Tibial artery (tissue), 4 donors: ENCODE measurements at regions not wholly inside any gene's neighbourhood (a gene's known extent, or its start where the extent isn't known, plus 50 kb on each side); places are given as distances from the start of the nearest gene placed in this dataset.

Source experiments
- DNase-seq, 2 donors: peaks; one replicate each; pipeline ENCODE4 v3.0.0-alpha.2; 2019
- H3K27ac ChIP-seq, 2 donors: fragments of 200-600 bp; sonication (generic) in 1 of 2; 1 replicate in 1 of 2; 2 replicates in 1 of 2; pipeline ENCODE4 v1.5.1; 2018 to 2019; ENCODE audit warnings: mild to moderate bottlenecking in 1 of 2
- H3K27me3 ChIP-seq, 2 donors: fragments of 200-600 bp; sonication (generic) in 1 of 2; one replicate each; pipeline versions ENCODE4 v1.5.1 to v1.6.0; 2016 to 2019
- H3K36me3 ChIP-seq, 3 donors: fragments of 200-600 bp; sonication (generic) in 2 of 3; one replicate each; pipeline ENCODE4 v1.5.1; 2016 to 2019; ENCODE audit warnings: mild to moderate bottlenecking in 2 of 3
- H3K4me1 ChIP-seq, 4 donors: fragments of 200-600 bp; sonication (generic) in 2 of 4; 1 replicate in 3 of 4; 2 replicates in 1 of 4; pipeline ENCODE4 v1.5.1; 2016 to 2019
- H3K4me3 ChIP-seq, 2 donors: fragments of 200-600 bp; sonication (generic) in 1 of 2; 1 replicate in 1 of 2; 2 replicates in 1 of 2; pipeline ENCODE4 v1.5.1; 2018 to 2019; ENCODE audit warnings: mild to moderate bottlenecking in 2 of 2
- H3K9me3 ChIP-seq, 3 donors: fragments of 200-600 bp; sonication (generic) in 1 of 3; one replicate each; pipeline ENCODE4 v1.5.1; 2016 to 2019
- intact Hi-C: fragments of 100-400 bp; cut with DNase I; formaldehyde crosslinking; loops from one replicate; pipeline ENCODE4 v1.15.0; 2023; ENCODE audit warnings: low total_unique reads
- TF ChIP-seq, protein P1 (sequence below), 2 experiments: fragments of 200-600 bp in 1 of 2; fragments of 450-650 bp in 1 of 2; IDR thresholded peaks; one replicate each; pipeline ENCODE4 v1.5.1; 2017 to 2019; ENCODE audit warnings: antibody characterized with exemption in 2 of 2, mild to moderate bottlenecking in 1 of 2, moderate library complexity in 1 of 2

DNA sequence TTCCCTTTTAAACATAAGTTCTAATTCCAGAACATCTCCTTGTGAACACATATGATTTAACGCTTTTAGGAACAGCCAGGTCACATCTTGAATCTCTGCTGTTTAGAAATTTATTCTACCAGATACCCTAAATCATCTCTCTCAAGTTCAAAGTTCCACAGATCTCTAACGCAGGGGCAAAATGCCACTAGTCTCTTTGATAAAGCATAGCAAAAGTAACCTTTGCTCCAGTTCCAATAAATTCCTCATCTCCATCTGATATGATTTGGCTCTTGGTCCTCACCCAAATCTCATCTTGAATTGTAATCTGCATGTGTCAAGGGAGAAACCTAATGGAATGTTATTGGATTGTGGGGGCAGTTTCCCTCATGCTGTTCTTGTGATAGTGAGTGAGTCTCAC, 96.3 kb upstream of the PLEKHA5 start:
- intact Hi-C loops, result no loop called here
- TF ChIP-seq, protein P1, sequence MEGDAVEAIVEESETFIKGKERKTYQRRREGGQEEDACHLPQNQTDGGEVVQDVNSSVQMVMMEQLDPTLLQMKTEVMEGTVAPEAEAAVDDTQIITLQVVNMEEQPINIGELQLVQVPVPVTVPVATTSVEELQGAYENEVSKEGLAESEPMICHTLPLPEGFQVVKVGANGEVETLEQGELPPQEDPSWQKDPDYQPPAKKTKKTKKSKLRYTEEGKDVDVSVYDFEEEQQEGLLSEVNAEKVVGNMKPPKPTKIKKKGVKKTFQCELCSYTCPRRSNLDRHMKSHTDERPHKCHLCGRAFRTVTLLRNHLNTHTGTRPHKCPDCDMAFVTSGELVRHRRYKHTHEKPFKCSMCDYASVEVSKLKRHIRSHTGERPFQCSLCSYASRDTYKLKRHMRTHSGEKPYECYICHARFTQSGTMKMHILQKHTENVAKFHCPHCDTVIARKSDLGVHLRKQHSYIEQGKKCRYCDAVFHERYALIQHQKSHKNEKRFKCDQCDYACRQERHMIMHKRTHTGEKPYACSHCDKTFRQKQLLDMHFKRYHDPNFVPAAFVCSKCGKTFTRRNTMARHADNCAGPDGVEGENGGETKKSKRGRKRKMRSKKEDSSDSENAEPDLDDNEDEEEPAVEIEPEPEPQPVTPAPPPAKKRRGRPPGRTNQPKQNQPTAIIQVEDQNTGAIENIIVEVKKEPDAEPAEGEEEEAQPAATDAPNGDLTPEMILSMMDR (IDR thresholded peaks at IDR 0.05), result no peak
- Histone ChIP-seq H3K4me3 (no peak overlapping the region), H3K27ac (no peak overlapping the region), H3K27me3 (no peaks in the 10 kb centered on the region), H3K36me3 (no peaks in the 10 kb centered on the region), H3K9me3 (no peaks in the 10 kb centered on the region), H3K4me1 (peaks cover 0 to 4% (median 0%) of the 10 kb centered on the region in 4 donors)
- DNase-seq, result no peak

DNA sequence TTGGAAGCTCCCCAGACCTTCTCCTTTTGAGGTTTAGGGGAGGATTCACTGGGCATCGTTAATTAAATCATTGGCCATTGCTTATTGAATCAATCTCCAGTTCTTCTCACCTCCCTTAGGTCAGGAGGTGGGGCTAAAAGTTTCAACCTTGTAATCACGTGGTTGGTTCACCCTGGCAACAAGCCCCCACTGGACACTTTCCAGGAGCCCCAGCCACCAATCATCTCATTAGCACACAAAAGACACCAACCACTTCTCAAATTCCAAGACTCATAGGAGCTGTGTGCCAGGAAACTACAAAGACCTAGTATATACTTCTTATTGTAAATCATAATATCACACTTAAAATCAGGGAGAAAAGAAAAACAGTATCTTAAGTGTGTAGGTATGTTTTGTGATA, 94.6 kb upstream of the PLEKHA5 start:
- Histone ChIP-seq H3K4me1 (peaks cover 0 to 4% (median 0%) of the 10 kb centered on the region in 4 donors), H3K9me3 (no peaks in the 10 kb centered on the region), H3K27me3 (no peaks in the 10 kb centered on the region), H3K36me3 (no peaks in the 10 kb centered on the region), H3K4me3 (no peak overlapping the region), H3K27ac (no peak overlapping the region)
- TF ChIP-seq, protein P1 (IDR thresholded peaks at IDR 0.05), result no peak
- intact Hi-C loops, result no loop called here
- no peak for DNase-seq

DNA sequence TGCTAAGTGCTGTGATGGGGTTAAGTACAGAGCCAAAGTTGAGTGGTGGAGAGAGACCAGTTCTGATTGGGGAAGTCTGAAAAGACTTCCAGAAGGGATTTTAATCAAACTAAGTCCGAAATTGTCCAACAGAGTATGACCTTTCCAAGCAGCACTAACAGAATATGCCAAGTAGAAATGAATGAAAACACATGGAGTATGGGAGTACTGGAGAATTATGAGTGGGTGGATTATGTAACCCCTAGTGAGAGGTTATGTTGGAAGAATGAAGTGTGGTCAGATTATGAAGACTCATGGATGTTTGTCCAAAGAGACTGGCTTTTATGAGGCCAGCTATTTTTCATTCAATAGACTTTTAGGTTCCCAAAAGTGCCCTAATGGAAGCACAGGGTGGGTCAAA, 94.0 kb upstream of the PLEKHA5 start:
- Histone ChIP-seq H3K27me3 (no peaks in the 10 kb centered on the region), H3K36me3 (no peaks in the 10 kb centered on the region), H3K4me3 (no peak overlapping the region), H3K9me3 (no peaks in the 10 kb centered on the region), H3K4me1 (peaks cover 0 to 4% (median 0%) of the 10 kb centered on the region in 4 donors), H3K27ac (no peak overlapping the region)
- no peak for DNase-seq
- TF ChIP-seq, protein P1 (IDR thresholded peaks at IDR 0.05), result no peak
- intact Hi-C loops, result no loop called here

DNA sequence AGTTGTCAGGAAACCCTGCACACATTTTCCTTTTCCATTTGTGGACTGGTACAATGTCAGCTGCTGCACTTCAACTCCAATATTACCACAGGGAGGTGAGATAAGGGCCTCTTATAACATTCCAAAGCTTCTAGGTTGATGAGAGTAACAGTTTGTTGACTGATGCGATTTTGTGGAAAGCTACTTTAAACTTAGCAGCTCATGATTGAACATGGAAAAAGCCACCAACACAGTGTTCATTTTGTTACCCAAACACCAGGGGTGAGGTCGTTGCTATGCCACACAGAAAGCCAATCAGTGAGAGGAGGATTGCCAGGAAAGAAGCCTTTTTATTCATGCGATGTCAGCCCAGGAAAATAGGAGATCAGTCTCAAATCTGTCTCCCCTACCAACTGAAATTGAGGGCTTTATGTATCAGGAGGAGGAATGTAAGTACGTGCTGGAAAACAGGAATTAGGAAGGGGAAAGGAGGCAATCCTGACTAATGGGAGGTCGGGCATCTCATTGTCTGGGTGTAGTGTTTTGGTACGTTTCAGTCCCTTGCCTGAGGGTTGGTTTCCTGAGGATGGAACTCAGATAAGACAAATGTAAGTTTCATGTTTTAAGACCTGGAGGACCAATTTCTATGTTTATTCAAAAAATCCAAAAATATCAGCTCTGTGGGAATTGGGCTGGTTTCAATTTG, 92.7 kb upstream of the PLEKHA5 start:
- no peak for DNase-seq
- intact Hi-C loops, result no loop called here
- no peak overlapping the region for H3K4me3 ChIP-seq

DNA sequence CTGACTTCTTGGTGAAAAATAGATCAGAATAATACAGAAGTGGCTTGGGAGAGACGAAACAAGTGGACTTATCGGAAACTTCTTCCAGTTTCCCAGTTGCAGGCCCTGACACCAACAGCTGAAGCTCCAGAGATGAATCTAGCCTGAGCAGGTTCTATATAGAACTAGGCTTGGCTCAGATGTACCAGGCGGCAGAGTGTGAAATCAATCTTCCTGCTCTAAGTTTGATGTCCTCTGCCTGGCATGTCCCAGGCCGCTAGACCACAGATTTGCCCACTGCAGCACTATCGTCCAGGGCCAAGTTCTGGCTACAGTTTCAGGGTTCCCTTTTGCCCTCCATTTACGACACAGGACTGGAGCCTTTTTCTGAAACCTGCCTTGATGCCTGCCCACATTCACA, 91.3 kb upstream of the PLEKHA5 start:
- H3K4me1 ChIP-seq, result no peaks in the 10 kb centered on the region

More for the DNA sequence above, 92.7 kb upstream of the PLEKHA5 start:
- Histone ChIP-seq H3K36me3 (no peaks in the 10 kb centered on the region), H3K4me1 (no peaks in the 10 kb centered on the region), H3K9me3 (no peaks in the 10 kb centered on the region), H3K27me3 (no peaks in the 10 kb centered on the region), H3K27ac (no peak overlapping the region)
- TF ChIP-seq, protein P1 (IDR thresholded peaks at IDR 0.05), result no peak

More for the DNA sequence above, 91.3 kb upstream of the PLEKHA5 start:
- H3K36me3 ChIP-seq, result no peaks in the 10 kb centered on the region
- no peak overlapping the region for H3K27ac ChIP-seq
- DNase-seq, result no peak
- no peaks in the 10 kb centered on the region for H3K27me3 ChIP-seq
- TF ChIP-seq, protein P1 (IDR thresholded peaks at IDR 0.05), result no peak
- intact Hi-C loops, result no loop called here
- H3K4me3 ChIP-seq, result no peak overlapping the region
- H3K9me3 ChIP-seq, result no peaks in the 10 kb centered on the region
